IMR-90 (cell line): ENCODE measurements at regions not wholly inside any gene's neighbourhood (a gene's known extent, or its start where the extent isn't known, plus 50 kb on each side); places are given as distances from the start of the nearest gene placed in this dataset. TPM values are rescaled to one million over a fixed set of nuclear protein-coding genes. Genes with fewer than 3 reads are reported as not detected.

Experiments
- ATAC-seq: fragments of 200-7000 bp; cut with Tn5 transposase; 2 replicates; pipeline ENCODE4 v1.9.1; 2020; ENCODE audit warnings: low read depth, mild to moderate bottlenecking, moderate library complexity
- BruUV-seq: library from RNA; stranded (reverse); fragments of 400-500 nt; replicated peaks from 2 replicates; lab custom pipeline; 2021; lab: Mats Ljungman, UMichigan
- CTCF ChIA-PET: fragments of 300-600 bp; formaldehyde crosslinking; extraction: SDS; loops from one replicate; lab custom pipeline; 2021; ENCODE audit warnings: antibody characterized with exemption; lab: Yijun Ruan, JAX
- POLR2A ChIA-PET: fragments of 300-600 bp; sonication (Branson Sonifier 250); formaldehyde crosslinking; loops from one replicate; lab custom pipeline; 2022; ENCODE audit warnings: antibody characterized with exemption; ENCODE audit not compliant: unreplicated experiment; lab: Charles Lee
- DNase-seq: peaks from one replicate; pipeline ENCODE4 v3.0.0; 2013
- H2AFZ ChIP-seq: replicated peaks from 2 replicates; pipeline ENCODE3; 2013; ENCODE audit warnings: low read length, mild to moderate bottlenecking; ENCODE audit not compliant: poor library complexity
- H2AK5ac ChIP-seq: 2 replicates; pipeline ENCODE4 v1.6.1; 2013; ENCODE audit warnings: low read depth, low read length, inconsistent platforms
- H2AK9ac ChIP-seq: replicated peaks from 2 replicates; pipeline ENCODE3; 2013; ENCODE audit warnings: mild to moderate bottlenecking, low read depth, low read length, moderate library complexity; ENCODE audit not compliant: poor library complexity
- H2BK120ac ChIP-seq: 2 replicates; pipeline ENCODE4 v1.6.1; 2013; ENCODE audit warnings: low read depth, low read length, inconsistent platforms
- H2BK15ac ChIP-seq: 3 replicates; pipeline ENCODE4 v1.6.1; 2013; ENCODE audit warnings: low read depth, low read length, inconsistent platforms
- H2BK20ac ChIP-seq: 2 replicates; pipeline ENCODE4 v1.6.1; 2013; ENCODE audit warnings: low read depth, mild to moderate bottlenecking, inconsistent platforms, low read length, moderate library complexity
- H2BK5ac ChIP-seq: 2 replicates; pipeline ENCODE4 v1.6.1; 2013; ENCODE audit warnings: mild to moderate bottlenecking, low read depth, low read length, inconsistent platforms; ENCODE audit not compliant: poor library complexity, severe bottlenecking
- H3K14ac ChIP-seq: replicated peaks from 2 replicates; pipeline ENCODE4 v1.6.1; 2013; ENCODE audit warnings: low read depth, low read length, inconsistent platforms
- H3K18ac ChIP-seq: 2 replicates; pipeline ENCODE4 v1.6.1; 2013; ENCODE audit warnings: low read depth, low read length, control low read depth
- H3K23ac ChIP-seq: 2 replicates; pipeline ENCODE4 v1.6.1; 2013; ENCODE audit warnings: low read depth, low read length, inconsistent platforms
- H3K27ac ChIP-seq: 2 replicates; pipeline ENCODE4 v1.5.1; 2013; ENCODE audit warnings: mild to moderate bottlenecking, control low read depth, low read length; ENCODE audit not compliant: insufficient read depth
- H3K27me3 ChIP-seq: 2 replicates; pipeline ENCODE4 v1.6.1; 2013; ENCODE audit warnings: low read length; ENCODE audit not compliant: control insufficient read depth, insufficient read depth
- H3K36me3 ChIP-seq: 2 replicates; pipeline ENCODE4 v1.6.1; 2013; ENCODE audit warnings: low read length, mixed read lengths; ENCODE audit not compliant: control insufficient read depth, insufficient read depth
- H3K4ac ChIP-seq: 2 replicates; pipeline ENCODE4 v1.6.1; 2013; ENCODE audit warnings: low read depth, low read length, inconsistent platforms
- H3K4me1 ChIP-seq: 2 replicates; pipeline ENCODE4 v1.6.1; 2013; ENCODE audit warnings: low read length, mixed read lengths; ENCODE audit not compliant: control insufficient read depth, insufficient read depth
- H3K4me2 ChIP-seq: 2 replicates; pipeline ENCODE4 v1.6.1; 2013; ENCODE audit warnings: low read depth, mild to moderate bottlenecking, control low read depth, low read length, moderate library complexity
- H3K4me3 ChIP-seq: 2 replicates; pipeline ENCODE4 v1.5.1; 2013; ENCODE audit warnings: low read depth, mild to moderate bottlenecking, control low read depth, low read length, moderate library complexity; ENCODE audit not compliant: insufficient read depth
- H3K56ac ChIP-seq: 2 replicates; pipeline ENCODE4 v1.6.1; 2013; ENCODE audit warnings: low read length, inconsistent platforms; ENCODE audit not compliant: insufficient read depth; ENCODE audit errors: extremely low read depth
- H3K79me1 ChIP-seq, 2 experiments: 2 replicates each; pipeline ENCODE4 v1.6.1; 2013; ENCODE audit warnings: low read length in 2 of 2, inconsistent platforms in 1 of 2, low read depth in 1 of 2
- H3K9ac ChIP-seq: 2 replicates; pipeline ENCODE4 v1.6.1; 2013; ENCODE audit warnings: low read depth, low read length, control low read depth
- H3K9me1 ChIP-seq: 2 replicates; pipeline ENCODE4 v1.6.1; 2013; ENCODE audit warnings: low read length, inconsistent platforms; ENCODE audit not compliant: insufficient read depth
- H3K9me3 ChIP-seq: 2 replicates; pipeline ENCODE4 v1.6.1; 2013; ENCODE audit warnings: low read length; ENCODE audit not compliant: control insufficient read depth, insufficient read depth
- H4K20me1 ChIP-seq: 2 replicates; pipeline ENCODE4 v1.6.1; 2013; ENCODE audit warnings: low read length, inconsistent platforms; ENCODE audit not compliant: insufficient read depth
- H4K5ac ChIP-seq: 2 replicates; pipeline ENCODE4 v1.6.1; 2013; ENCODE audit warnings: mild to moderate bottlenecking, low read depth, low read length, control low read depth
- H4K8ac ChIP-seq, 2 experiments: 2 replicates each; pipeline ENCODE4 v1.6.1; 2013; ENCODE audit warnings: low read depth in 2 of 2, low read length in 2 of 2, control low read depth in 1 of 2, inconsistent platforms in 1 of 2
- H4K91ac ChIP-seq: 2 replicates; pipeline ENCODE4 v1.6.1; 2013; ENCODE audit warnings: low read depth, low read length, inconsistent platforms; ENCODE audit not compliant: insufficient read depth
- BHLHE40 ChIP-seq: fragments of 150-350 bp; IDR thresholded peaks from 2 replicates; pipeline ENCODE4 v1.6.1; 2016; ENCODE audit warnings: mild to moderate bottlenecking, low read depth, low read length
- FOS ChIP-seq: fragments of 150-350 bp; IDR thresholded peaks from 2 replicates; pipeline ENCODE4 v1.6.1; 2016; ENCODE audit warnings: low read depth, low read length
- MAFK ChIP-seq: IDR thresholded peaks from 2 replicates; pipeline ENCODE4 v1.6.1; 2012; ENCODE audit warnings: low read depth, low read length, improper control_type of control experiment
- MAZ ChIP-seq: IDR thresholded peaks from 2 replicates; pipeline ENCODE4 v1.6.1; 2012; ENCODE audit warnings: low read depth, mild to moderate bottlenecking, low read length, improper control_type of control experiment, moderate library complexity, borderline replicate concordance
- NFE2L2 ChIP-seq: fragments of 150-350 bp; IDR thresholded peaks from 2 replicates; pipeline ENCODE4 v1.6.1; 2016; ENCODE audit warnings: low read depth, mild to moderate bottlenecking, low read length
- POLR2A ChIP-seq: IDR thresholded peaks from 2 replicates; pipeline ENCODE4 v1.6.1; 2012; ENCODE audit warnings: mild to moderate bottlenecking, low read depth, low read length
- RAD21 ChIP-seq: IDR thresholded peaks from 2 replicates; pipeline ENCODE4 v1.6.1; 2012; ENCODE audit warnings: low read length, improper control_type of control experiment
- WGBS, 2 experiments: methylation state at CpG; one replicate each; pipeline versions ENCODE4 v1.1.5 to v1.1.7; 2013; ENCODE audit warnings: missing lambda C conversion rate in 2 of 2; ENCODE audit not compliant: insufficient read length in 1 of 2; ENCODE audit errors: extremely low coverage in 2 of 2; 5-methylcytosine and 5-hydroxymethylcytosine counted together
- dilution Hi-C: fragments of 300-500 bp; cut with HindIII; formaldehyde crosslinking; loops from one replicate; pipeline ENCODE4 v1.14.3; 2018; ENCODE audit warnings: low sequenced_read_pairs; ENCODE audit not compliant: unreplicated experiment
- in situ Hi-C: fragments of 300-500 bp; cut with MboI; formaldehyde crosslinking; loops from 3 replicates; pipeline ENCODE4 v1.14.3; 2019; ENCODE audit warnings: low sequenced_read_pairs, inconsistent platforms, mixed read lengths
- intact Hi-C: fragments of 100-400 bp; cut with micrococcal nuclease; formaldehyde crosslinking; loops from 2 replicates; pipeline ENCODE4 v1.10.0; 2022
- microRNA-seq, 2 experiments: library from miRNA; stranded (forward) in 1 of 2; unstranded in 1 of 2; fragments of 10-50 nt in 1 of 2; fragments of <30 nt in 1 of 2; gene quantifications in 1 of 2; microRNA quantifications in 1 of 2; one replicate each; pipeline versions ENCODE3 to v1.1.0; 2013 to 2020; ENCODE audit not compliant: insufficient read depth in 1 of 2, insufficient read length in 1 of 2, unreplicated experiment in 1 of 2
- small RNA-seq, 5 experiments: library from RNA; depleted of rRNA; stranded (forward); fragments of <200 nt; gene quantifications; one replicate each; pipeline ENCODE3, GENCODE V24; 2012

- Histone ChIP-seq H3K56ac (no peak overlapping the region), H2BK20ac (no peak overlapping the region), H2BK15ac (no peak overlapping the region), H3K14ac (no peak overlapping the region), H2AK9ac (no peak overlapping the region), H3K79me1 (no peaks in the 10 kb centered on the region), H3K27ac (no peak overlapping the region), H2AFZ (no peak overlapping the region), H4K20me1 (no peaks in the 10 kb centered on the region), H3K4me1 (no peaks in the 10 kb centered on the region), H3K23ac (no peak overlapping the region), H3K4ac (no peak overlapping the region), H4K91ac (no peak overlapping the region), H3K9ac (no peak overlapping the region), H3K18ac (no peak overlapping the region), H3K4me3 (no peak overlapping the region), H2BK5ac (no peak overlapping the region), H3K4me2 (no peak overlapping the region), H3K36me3 (no peaks in the 10 kb centered on the region), H4K5ac (no peak overlapping the region), H3K9me1 (no peaks in the 10 kb centered on the region), H3K27me3 (no peaks in the 10 kb centered on the region), H2BK120ac (no peak overlapping the region), H3K9me3 (peaks cover 2% of the 10 kb centered on the region; the same call in 1 of the 2 replicates), H4K8ac (no peak overlapping the region), H2AK5ac (no peak overlapping the region)
- DNase-seq (no peak), ATAC-seq (no peak)
- intact Hi-C loops (no loop called here), dilution Hi-C loops (no loop called here), in situ Hi-C loops (no loop called here)
- WGBS, 2 experiments, result no CpG with 5 or more reads among the region's 2 CpGs
- no peak for TF ChIP-seq RAD21
- no peak for TF ChIP-seq FOS
- no peak for TF ChIP-seq MAFK
- TF ChIP-seq NFE2L2, result no peak
- TF ChIP-seq MAZ, result no peak
- TF ChIP-seq POLR2A, result no peak
- no peak for TF ChIP-seq BHLHE40
- ChIA-PET POLR2A (no interaction called here), CTCF (interaction anchor here (0.6 kb wide), 1 partner anchor 707 kb away, joined by 7 read pairs; no protein-coding TSS in a partner anchor)
- no TSS peak for BruUV-seq
Measured at GRCh38 chr2:104794441-104794840, 59.5 kb upstream of the POU3F3 start.

Small RNAs in the stretch of these regions (microRNA-seq; reads per million reads assigned to microRNA genes)
- gene RF00139 (ENCODE audit: insufficient read depth, insufficient read length) (not detected), gene RF02091 (ENCODE audit: insufficient read depth, insufficient read length) (not detected)

Small RNAs in the stretch of these regions (small RNA-seq; reads per million reads assigned to genes)
- gene RF00139, result 0 to 0.04 (median 0) reads per million in 5 experiments
- gene RF02091, result 0 reads per million in 5 experiments
